Transverse colon (tissue), 4 donors: ENCODE measurements at regions not wholly inside any gene's neighbourhood (a gene's known extent, or its start where the extent isn't known, plus 50 kb on each side); places are given as distances from the start of the nearest gene placed in this dataset.

Source experiments
- DNase-seq: peaks from one replicate; pipeline ENCODE4 v3.0.0-alpha.2; 2019
- H3K27ac ChIP-seq, 4 donors: fragments of 200-600 bp; sonication (generic); 2 replicates each; pipeline ENCODE4 v1.5.1; 2016 to 2018; ENCODE audit warnings: inconsistent platforms in 4 of 4
- H3K27me3 ChIP-seq: fragments of 200-600 bp; sonication (generic); 2 replicates; pipeline ENCODE4 v1.5.1; 2017; ENCODE audit warnings: inconsistent platforms
- H3K36me3 ChIP-seq, 4 donors: fragments of 200-600 bp; sonication (generic); 2 replicates each; pipeline ENCODE4 v1.5.1; 2017 to 2019; ENCODE audit warnings: inconsistent platforms in 4 of 4
- H3K4me1 ChIP-seq, 4 donors: fragments of 200-600 bp; sonication (generic); 2 replicates each; pipeline ENCODE4 v1.5.1; 2017 to 2020; ENCODE audit warnings: inconsistent platforms in 4 of 4
- H3K4me3 ChIP-seq, 4 donors: fragments of 200-600 bp; sonication (generic); 1 replicate in 1 of 4; 2 replicates in 3 of 4; pipeline versions ENCODE4 v1.5.1 to v1.6.1; 2017 to 2019; ENCODE audit warnings: inconsistent platforms in 4 of 4
- H3K9me3 ChIP-seq, 2 donors: fragments of 200-600 bp; sonication (generic); 2 replicates each; pipeline ENCODE4 v1.5.1; 2017 to 2019; ENCODE audit warnings: inconsistent platforms in 2 of 2
- EP300 ChIP-seq: sonication (generic); formaldehyde crosslinking; IDR thresholded peaks from one replicate; pipeline ENCODE4 v1.6.1; 2017; ENCODE audit warnings: antibody characterized with exemption, low read depth
- POLR2A ChIP-seq: fragments of 450-650 bp; IDR thresholded peaks from one replicate; pipeline ENCODE4 v1.6.1; 2016; ENCODE audit warnings: antibody characterized with exemption, mild to moderate bottlenecking, moderate library complexity
- POLR2AphosphoS5 ChIP-seq, 3 donors: sonication (generic); formaldehyde crosslinking; IDR thresholded peaks; one replicate each; pipeline ENCODE4 v1.6.1; 2016; ENCODE audit warnings: antibody characterized with exemption in 3 of 3
- WGBS, 2 donors: methylation state at CpG; one replicate each; pipeline ENCODE4 v1.1.5; 2018; ENCODE audit warnings: low coverage in 1 of 2; 5-methylcytosine and 5-hydroxymethylcytosine counted together
- in situ Hi-C, 4 donors: fragments of 200-750 bp; cut with MboI; loops; one replicate each; pipeline versions ENCODE4 v1.15.0 to v1.15.1; 2017; ENCODE audit warnings: low sequenced_read_pairs in 3 of 4, low pct_ligation_motif_present in 1 of 4, low pct_unique_long_range_greater_than_20kb in 1 of 4
- intact Hi-C: fragments of 100-400 bp; cut with DNase I; formaldehyde crosslinking; loops from one replicate; pipeline ENCODE4 v1.15.1; 2023; ENCODE audit warnings: low total_unique reads
- TF ChIP-seq, protein P1 (sequence below), 5 experiments: fragments of 200-600 bp in 3 of 5; fragments of 450-650 bp in 2 of 5; sonication (generic) in 3 of 5; IDR thresholded peaks; 1 replicate in 2 of 5; 2 replicates in 3 of 5; pipeline ENCODE4 v1.5.1; 2016 to 2017; ENCODE audit warnings: antibody characterized with exemption in 5 of 5, inconsistent platforms in 3 of 5, mild to moderate bottlenecking in 2 of 5, moderate library complexity in 1 of 5

DNA sequence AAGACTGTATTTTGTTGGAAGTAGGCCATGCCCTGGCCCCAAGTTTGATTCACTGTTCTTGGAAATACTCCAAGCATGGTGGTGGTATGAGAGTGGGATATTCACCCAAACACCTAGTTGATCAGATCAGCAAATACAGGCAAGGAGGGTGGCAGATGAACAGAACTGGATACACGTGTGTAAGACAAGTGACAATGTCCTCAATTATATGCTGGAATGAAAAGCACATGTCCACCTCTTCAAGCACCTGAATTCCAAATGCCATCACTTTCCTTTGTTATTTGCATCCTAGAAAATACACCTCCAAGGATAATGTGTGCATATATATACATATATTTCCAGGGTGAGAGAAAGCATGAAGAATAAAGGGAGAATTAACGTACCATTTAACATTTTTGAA lies 131.8 kb upstream of the ZEB1 start:
- no peaks in the 10 kb centered on the region for H3K36me3 ChIP-seq
- H3K4me3 ChIP-seq: no peak overlapping the region
- intact Hi-C loops: no loop called here
- H3K27me3 ChIP-seq: no peaks in the 10 kb centered on the region
- 85 to 89% methylated on average over 2 of the region's 2 CpGs for WGBS, 2 donors
- in situ Hi-C loops: no loop called here
- TF ChIP-seq POLR2AphosphoS5 (IDR thresholded peaks at IDR 0.05): no peak
- TF ChIP-seq EP300: no peak
- TF ChIP-seq, protein P1, sequence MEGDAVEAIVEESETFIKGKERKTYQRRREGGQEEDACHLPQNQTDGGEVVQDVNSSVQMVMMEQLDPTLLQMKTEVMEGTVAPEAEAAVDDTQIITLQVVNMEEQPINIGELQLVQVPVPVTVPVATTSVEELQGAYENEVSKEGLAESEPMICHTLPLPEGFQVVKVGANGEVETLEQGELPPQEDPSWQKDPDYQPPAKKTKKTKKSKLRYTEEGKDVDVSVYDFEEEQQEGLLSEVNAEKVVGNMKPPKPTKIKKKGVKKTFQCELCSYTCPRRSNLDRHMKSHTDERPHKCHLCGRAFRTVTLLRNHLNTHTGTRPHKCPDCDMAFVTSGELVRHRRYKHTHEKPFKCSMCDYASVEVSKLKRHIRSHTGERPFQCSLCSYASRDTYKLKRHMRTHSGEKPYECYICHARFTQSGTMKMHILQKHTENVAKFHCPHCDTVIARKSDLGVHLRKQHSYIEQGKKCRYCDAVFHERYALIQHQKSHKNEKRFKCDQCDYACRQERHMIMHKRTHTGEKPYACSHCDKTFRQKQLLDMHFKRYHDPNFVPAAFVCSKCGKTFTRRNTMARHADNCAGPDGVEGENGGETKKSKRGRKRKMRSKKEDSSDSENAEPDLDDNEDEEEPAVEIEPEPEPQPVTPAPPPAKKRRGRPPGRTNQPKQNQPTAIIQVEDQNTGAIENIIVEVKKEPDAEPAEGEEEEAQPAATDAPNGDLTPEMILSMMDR (IDR thresholded peaks at IDR 0.05): no peak
- no peak for TF ChIP-seq POLR2A
- no peak for DNase-seq
- H3K9me3 ChIP-seq: no peaks in the 10 kb centered on the region
- no peak overlapping the region for H3K27ac ChIP-seq
- H3K4me1 ChIP-seq: peaks cover 0 to 4% (median 0%) of the 10 kb centered on the region in 4 donors

DNA sequence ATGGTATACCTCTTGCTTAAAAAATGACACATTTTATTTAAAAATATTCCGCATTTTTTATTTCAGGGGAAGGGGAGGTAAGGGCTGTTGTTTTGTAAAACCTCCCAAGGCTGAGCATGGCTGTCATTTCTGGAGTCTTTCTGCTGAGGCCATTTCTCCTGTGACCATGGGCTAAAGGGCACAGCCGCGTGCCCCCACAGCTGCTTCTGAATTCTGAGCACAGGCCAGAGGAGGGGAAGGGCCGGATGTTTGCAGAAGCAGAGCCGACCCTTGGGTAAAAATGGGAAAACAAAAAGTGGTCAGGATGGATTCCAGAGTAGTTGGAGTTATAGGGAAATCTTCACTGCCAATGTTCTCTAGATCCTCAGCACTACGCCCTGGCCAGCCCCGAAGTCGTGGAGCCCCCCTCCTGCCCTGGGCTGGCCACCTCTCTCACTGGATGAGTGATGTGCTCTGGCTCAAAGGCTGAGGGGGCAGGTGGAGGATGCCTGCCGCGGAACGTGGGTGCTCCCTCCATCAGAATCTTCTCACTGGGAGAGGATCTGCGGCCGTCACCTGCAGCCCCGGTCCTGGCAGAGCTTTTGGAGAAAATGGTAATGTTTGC lies 131.3 kb upstream of the ZEB1 start:
- Histone ChIP-seq H3K27me3 (no peaks in the 10 kb centered on the region), H3K4me3 (no peak overlapping the region), H3K27ac (no peak overlapping the region), H3K4me1 (peaks cover 0 to 4% (median 0%) of the 10 kb centered on the region in 4 donors), H3K36me3 (no peaks in the 10 kb centered on the region), H3K9me3 (no peaks in the 10 kb centered on the region)
- intact Hi-C loops: no loop called here
- no peak for DNase-seq
- in situ Hi-C loops: no loop called here
- 89 to 92% methylated on average over 2 to 14 of the region's 14 CpGs for WGBS, 2 donors
- TF ChIP-seq EP300: no peak
- TF ChIP-seq, protein P1 (IDR thresholded peaks at IDR 0.05): no peak
- TF ChIP-seq POLR2AphosphoS5 (IDR thresholded peaks at IDR 0.05): no peak
- no peak for TF ChIP-seq POLR2A

DNA sequence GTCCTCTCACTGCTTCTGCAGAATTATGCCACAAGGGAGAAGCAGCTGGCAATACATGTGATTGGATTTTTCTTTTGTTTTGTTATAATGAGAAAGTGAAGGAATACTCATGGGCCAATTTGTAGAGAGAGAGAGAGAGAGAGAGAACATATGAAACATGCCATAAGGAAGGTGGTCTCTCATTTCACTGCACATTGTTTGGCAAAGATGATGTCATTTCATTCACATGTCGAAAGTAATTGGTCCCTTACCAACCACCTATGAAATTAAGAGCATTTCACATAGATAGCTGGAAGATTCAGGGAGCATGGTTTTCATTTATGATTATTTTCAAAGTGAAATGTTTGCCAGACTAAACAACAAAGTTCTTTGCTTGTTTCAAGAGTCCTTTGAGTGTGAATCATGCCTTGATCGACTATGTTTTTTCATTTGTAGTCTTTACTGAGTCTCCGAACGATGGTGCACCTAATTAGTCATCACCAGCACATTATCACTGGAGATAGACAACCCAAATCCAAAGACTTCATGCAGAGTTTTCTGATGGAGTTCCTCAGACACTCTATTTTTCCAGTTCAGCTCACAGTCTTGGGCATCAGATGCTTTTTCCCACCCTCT lies 130.1 kb upstream of the ZEB1 start:
- WGBS, 2 donors: 78 to 82% methylated on average over 4 of the region's 4 CpGs
- in situ Hi-C loops: no loop called here
- Histone ChIP-seq H3K9me3 (no peaks in the 10 kb centered on the region), H3K27me3 (no peaks in the 10 kb centered on the region), H3K4me3 (no peak overlapping the region), H3K36me3 (no peaks in the 10 kb centered on the region), H3K27ac (no peak overlapping the region), H3K4me1 (peaks cover 0 to 4% (median 0%) of the 10 kb centered on the region in 4 donors)
- intact Hi-C loops: no loop called here
- no peak for DNase-seq
- TF ChIP-seq EP300: no peak
- no peak for TF ChIP-seq POLR2AphosphoS5 (IDR thresholded peaks at IDR 0.05)
- no peak for TF ChIP-seq POLR2A
- TF ChIP-seq, protein P1 (IDR thresholded peaks at IDR 0.05): no peak

DNA sequence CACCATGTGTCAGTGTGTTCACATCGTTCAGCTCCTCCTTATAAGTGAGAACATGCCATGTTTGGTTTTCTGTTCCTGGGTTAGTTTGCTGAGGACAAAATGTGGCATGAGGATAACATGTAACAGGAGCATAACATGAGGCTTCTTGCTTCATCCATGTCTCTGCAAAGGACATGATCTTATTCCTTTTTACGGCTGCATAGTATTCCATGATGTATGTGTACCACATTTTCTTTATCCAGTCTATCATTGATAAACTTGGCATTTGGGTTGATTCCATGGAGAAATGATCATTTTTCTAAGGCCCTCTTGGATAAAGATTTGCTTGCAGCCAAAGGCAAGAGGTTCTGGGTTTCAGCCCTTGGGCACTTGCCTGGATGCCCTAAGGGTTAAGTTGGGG lies 128.5 kb upstream of the ZEB1 start:
- Histone ChIP-seq H3K27ac (no peak overlapping the region), H3K36me3 (no peaks in the 10 kb centered on the region), H3K4me1 (peaks cover 0 to 4% (median 0%) of the 10 kb centered on the region in 4 donors), H3K9me3 (no peaks in the 10 kb centered on the region), H3K4me3 (no peak overlapping the region), H3K27me3 (no peaks in the 10 kb centered on the region)
- no peak for DNase-seq
- in situ Hi-C loops (no loop called here), intact Hi-C loops (no loop called here)
- TF ChIP-seq POLR2AphosphoS5 (IDR thresholded peaks at IDR 0.05) (no peak), EP300 (no peak)
- TF ChIP-seq, protein P1 (IDR thresholded peaks at IDR 0.05): no peak
- WGBS, 2 donors: 88% methylated on average over 2 of the region's 2 CpGs
